ENCODE measurements at regions not wholly inside any gene's neighbourhood (a gene's known extent, or its start where the extent isn't known, plus 50 kb on each side); places are given as distances from the start of the nearest gene placed in this dataset.

DNA sequence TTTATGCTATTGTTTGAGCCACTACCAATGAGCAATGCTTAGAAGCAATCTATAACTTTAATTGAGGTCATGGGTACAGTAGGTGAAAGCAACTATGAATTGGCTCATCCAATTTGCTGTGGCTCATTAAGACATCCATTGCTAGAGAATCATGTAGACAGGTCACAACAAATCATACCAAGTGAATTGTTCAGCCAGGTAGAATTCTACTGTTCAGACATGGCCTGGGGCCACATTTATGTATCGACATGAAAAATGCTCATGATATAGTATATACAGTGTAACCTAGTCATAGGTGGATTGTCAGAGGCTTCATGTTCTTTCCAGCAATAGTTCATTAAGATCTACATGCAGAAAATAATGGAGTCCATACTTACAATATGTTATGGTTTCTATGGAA, 633.7 kb upstream of the EYS start:
- Histone ChIP-seq H3K9ac (no peak overlapping the region), H3K4me1 (ENCODE audit: low read depth, poor library complexity, severe bottlenecking) (peaks cover 12% of the 10 kb centered on the region), H3K36me3 (ENCODE audit: insufficient read depth) (no peaks in the 10 kb centered on the region), H4K20me1 (ENCODE audit: insufficient read depth) (no peaks in the 10 kb centered on the region), H3K79me2 (ENCODE audit: insufficient read depth, low read depth) (no peaks in the 10 kb centered on the region), H3K27ac (no peak overlapping the region), H2AFZ (ENCODE audit: low read depth) (no peak overlapping the region), H3K27me3 (ENCODE audit: insufficient read depth, low read depth) (no peaks in the 10 kb centered on the region), H3K4me2 (no peak overlapping the region), H3K4me3 (IDR thresholded peaks at IDR 0.05; ENCODE audit: insufficient read depth, low read depth, low read length) (no peak overlapping the region)
- TF ChIP-seq, protein P1, sequence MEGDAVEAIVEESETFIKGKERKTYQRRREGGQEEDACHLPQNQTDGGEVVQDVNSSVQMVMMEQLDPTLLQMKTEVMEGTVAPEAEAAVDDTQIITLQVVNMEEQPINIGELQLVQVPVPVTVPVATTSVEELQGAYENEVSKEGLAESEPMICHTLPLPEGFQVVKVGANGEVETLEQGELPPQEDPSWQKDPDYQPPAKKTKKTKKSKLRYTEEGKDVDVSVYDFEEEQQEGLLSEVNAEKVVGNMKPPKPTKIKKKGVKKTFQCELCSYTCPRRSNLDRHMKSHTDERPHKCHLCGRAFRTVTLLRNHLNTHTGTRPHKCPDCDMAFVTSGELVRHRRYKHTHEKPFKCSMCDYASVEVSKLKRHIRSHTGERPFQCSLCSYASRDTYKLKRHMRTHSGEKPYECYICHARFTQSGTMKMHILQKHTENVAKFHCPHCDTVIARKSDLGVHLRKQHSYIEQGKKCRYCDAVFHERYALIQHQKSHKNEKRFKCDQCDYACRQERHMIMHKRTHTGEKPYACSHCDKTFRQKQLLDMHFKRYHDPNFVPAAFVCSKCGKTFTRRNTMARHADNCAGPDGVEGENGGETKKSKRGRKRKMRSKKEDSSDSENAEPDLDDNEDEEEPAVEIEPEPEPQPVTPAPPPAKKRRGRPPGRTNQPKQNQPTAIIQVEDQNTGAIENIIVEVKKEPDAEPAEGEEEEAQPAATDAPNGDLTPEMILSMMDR (conservative IDR thresholded peaks at IDR 0.05; ENCODE audit: low read depth, low read length), result no peak

DNA sequence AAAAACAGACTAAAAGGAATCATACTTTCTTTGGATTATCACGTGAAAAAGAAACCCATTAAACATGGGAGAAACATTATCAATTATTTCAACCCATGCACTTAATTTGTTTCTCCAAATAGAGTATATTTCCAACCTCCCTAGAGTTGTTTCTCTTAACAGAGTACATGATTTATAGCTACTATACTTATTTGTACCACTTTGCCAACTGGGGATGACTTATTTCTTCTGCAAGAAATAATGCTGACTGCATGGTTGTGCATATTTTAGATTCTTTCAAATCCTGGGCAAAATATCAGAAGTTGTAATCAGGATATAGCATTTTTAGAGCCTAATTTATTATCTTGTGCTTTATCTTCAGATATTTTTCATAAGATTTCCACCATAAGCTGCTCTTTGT, 629.1 kb upstream of the EYS start:
- H3K79me2 ChIP-seq (ENCODE audit: insufficient read depth, low read depth), result no peaks in the 10 kb centered on the region
- no peak overlapping the region for H3K9ac ChIP-seq
- no peak overlapping the region for H2AFZ ChIP-seq (ENCODE audit: low read depth)
- H3K4me3 ChIP-seq (IDR thresholded peaks at IDR 0.05; ENCODE audit: insufficient read depth, low read depth, low read length), result no peak overlapping the region
- TF ChIP-seq, protein P1 (conservative IDR thresholded peaks at IDR 0.05; ENCODE audit: low read depth, low read length), result no peak
- no peaks in the 10 kb centered on the region for H3K4me1 ChIP-seq (ENCODE audit: low read depth, poor library complexity, severe bottlenecking)
- no peak overlapping the region for H3K4me2 ChIP-seq
- H3K27me3 ChIP-seq (ENCODE audit: insufficient read depth, low read depth), result no peaks in the 10 kb centered on the region
- no peaks in the 10 kb centered on the region for H4K20me1 ChIP-seq (ENCODE audit: insufficient read depth)
- H3K27ac ChIP-seq, result no peak overlapping the region
- H3K36me3 ChIP-seq (ENCODE audit: insufficient read depth), result no peaks in the 10 kb centered on the region

DNA sequence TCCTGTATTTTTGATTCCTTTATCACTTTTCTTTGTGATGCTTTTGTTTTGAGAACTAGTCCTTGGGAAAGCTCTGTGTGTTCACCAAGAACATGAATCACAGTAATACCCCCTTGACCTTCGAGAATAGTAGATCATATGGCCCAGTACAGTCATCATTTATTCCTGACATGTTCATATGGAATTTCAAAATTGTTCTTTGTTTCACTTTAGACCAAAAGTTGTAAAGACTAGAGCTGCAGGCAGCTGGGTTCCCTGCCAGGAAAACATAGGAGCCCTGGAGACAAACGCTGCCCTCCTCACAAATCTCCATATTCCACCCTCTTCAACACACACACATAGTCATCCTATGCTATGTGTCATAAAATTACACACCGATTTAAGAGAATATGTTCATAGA, 621.2 kb upstream of the EYS start:
- no peaks in the 10 kb centered on the region for H4K20me1 ChIP-seq (ENCODE audit: insufficient read depth)
- H3K27me3 ChIP-seq (ENCODE audit: insufficient read depth, low read depth), result no peaks in the 10 kb centered on the region
- H3K36me3 ChIP-seq (ENCODE audit: insufficient read depth), result no peaks in the 10 kb centered on the region
- H3K27ac ChIP-seq, result no peak overlapping the region
- H3K9ac ChIP-seq, result no peak overlapping the region
- no peaks in the 10 kb centered on the region for H3K79me2 ChIP-seq (ENCODE audit: insufficient read depth, low read depth)
- no peak overlapping the region for H2AFZ ChIP-seq (ENCODE audit: low read depth)
- H3K4me2 ChIP-seq, result no peak overlapping the region
- TF ChIP-seq, protein P1 (conservative IDR thresholded peaks at IDR 0.05; ENCODE audit: low read depth, low read length), result no peak
- H3K4me1 ChIP-seq (ENCODE audit: low read depth, poor library complexity, severe bottlenecking), result no peaks in the 10 kb centered on the region
- no peak overlapping the region for H3K4me3 ChIP-seq (IDR thresholded peaks at IDR 0.05; ENCODE audit: insufficient read depth, low read depth, low read length)

GRCh38 chr6:66326228-66326627, 619.2 kb upstream of the EYS start:
- H3K9ac ChIP-seq, result no peak overlapping the region
- H4K20me1 ChIP-seq (ENCODE audit: insufficient read depth), result no peaks in the 10 kb centered on the region
- no peak overlapping the region for H2AFZ ChIP-seq (ENCODE audit: low read depth)
- no peaks in the 10 kb centered on the region for H3K4me1 ChIP-seq (ENCODE audit: low read depth, poor library complexity, severe bottlenecking)
- no peak overlapping the region for H3K27ac ChIP-seq
- H3K79me2 ChIP-seq (ENCODE audit: insufficient read depth, low read depth), result no peaks in the 10 kb centered on the region
- H3K27me3 ChIP-seq (ENCODE audit: insufficient read depth, low read depth), result no peaks in the 10 kb centered on the region
- H3K4me2 ChIP-seq, result no peak overlapping the region
- H3K36me3 ChIP-seq (ENCODE audit: insufficient read depth), result no peaks in the 10 kb centered on the region
- TF ChIP-seq, protein P1 (conservative IDR thresholded peaks at IDR 0.05; ENCODE audit: low read depth, low read length), result no peak
- no peak overlapping the region for H3K4me3 ChIP-seq (IDR thresholded peaks at IDR 0.05; ENCODE audit: insufficient read depth, low read depth, low read length)

DNA sequence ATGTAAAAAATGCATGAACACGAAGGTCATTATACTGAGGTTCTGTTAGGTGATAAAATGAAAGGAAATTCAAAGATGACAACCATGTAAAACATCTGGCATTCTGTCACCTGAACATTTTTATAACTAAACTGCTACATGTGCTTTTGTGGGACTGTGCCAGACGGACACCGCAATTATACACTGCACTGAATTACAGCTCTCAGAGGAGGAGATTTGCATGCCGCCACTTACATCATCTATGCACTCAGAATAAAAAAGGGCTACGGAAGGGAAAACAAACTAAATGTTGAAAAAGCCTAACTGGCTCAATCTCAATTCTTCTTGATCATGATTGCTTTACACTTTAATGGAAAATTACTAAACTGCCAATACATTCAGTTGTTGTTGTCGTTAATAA, 614.0 kb upstream of the EYS start:
- Histone ChIP-seq H4K20me1 (ENCODE audit: insufficient read depth) (no peaks in the 10 kb centered on the region), H3K4me3 (IDR thresholded peaks at IDR 0.05; ENCODE audit: insufficient read depth, low read depth, low read length) (no peak overlapping the region), H3K9ac (no peak overlapping the region), H3K27ac (no peak overlapping the region), H3K79me2 (ENCODE audit: insufficient read depth, low read depth) (no peaks in the 10 kb centered on the region), H3K4me2 (no peak overlapping the region), H2AFZ (ENCODE audit: low read depth) (no peak overlapping the region), H3K4me1 (ENCODE audit: low read depth, poor library complexity, severe bottlenecking) (no peaks in the 10 kb centered on the region), H3K27me3 (ENCODE audit: insufficient read depth, low read depth) (no peaks in the 10 kb centered on the region), H3K36me3 (ENCODE audit: insufficient read depth) (no peaks in the 10 kb centered on the region)
- TF ChIP-seq, protein P1 (conservative IDR thresholded peaks at IDR 0.05; ENCODE audit: low read depth, low read length), result no peak
